ENCODE measurements at regions not wholly inside any gene's neighbourhood (a gene's known extent, or its start where the extent isn't known, plus 50 kb on each side); places are given as distances from the start of the nearest gene placed in this dataset.
"Not testable (repeated sequence)": the region's sequence is repeated elsewhere in the genome, so short reads cannot be mapped to it uniquely, and the experiment has no call there.

DNA sequence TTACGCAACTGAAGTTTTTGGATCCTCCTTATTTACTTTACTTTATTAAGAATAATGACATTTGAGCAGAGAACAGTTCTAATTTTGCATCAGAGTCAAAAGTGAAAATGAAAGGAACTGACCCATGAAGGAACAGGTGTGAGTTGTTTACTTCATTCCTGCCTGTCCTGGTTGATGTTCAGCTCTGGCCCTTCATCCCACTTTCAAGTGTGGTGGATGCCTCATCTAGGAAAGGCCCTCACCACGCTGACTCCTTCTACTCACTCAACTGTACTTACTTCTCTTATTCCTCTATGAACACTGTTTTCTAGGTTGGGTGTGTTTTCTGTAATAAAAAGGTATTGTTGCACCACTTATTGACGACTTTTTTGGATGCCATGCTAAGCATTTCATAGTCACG, 61.8 kb upstream of the PLEKHG4B start:
- Mint-ChIP-seq H3K27me3 (ENCODE audit: low read depth, poor library complexity) (peaks cover 78% of the 10 kb centered on the region), H3K4me3 (no peak overlapping the region), H3K9me3 (peaks cover 11% of the 10 kb centered on the region), H3K36me3 (ENCODE audit: low read depth) (no peaks in the 10 kb centered on the region), H3K27ac (no peak overlapping the region), H3K4me1 (no peaks in the 10 kb centered on the region)
- TF ChIP-seq, protein P1, sequence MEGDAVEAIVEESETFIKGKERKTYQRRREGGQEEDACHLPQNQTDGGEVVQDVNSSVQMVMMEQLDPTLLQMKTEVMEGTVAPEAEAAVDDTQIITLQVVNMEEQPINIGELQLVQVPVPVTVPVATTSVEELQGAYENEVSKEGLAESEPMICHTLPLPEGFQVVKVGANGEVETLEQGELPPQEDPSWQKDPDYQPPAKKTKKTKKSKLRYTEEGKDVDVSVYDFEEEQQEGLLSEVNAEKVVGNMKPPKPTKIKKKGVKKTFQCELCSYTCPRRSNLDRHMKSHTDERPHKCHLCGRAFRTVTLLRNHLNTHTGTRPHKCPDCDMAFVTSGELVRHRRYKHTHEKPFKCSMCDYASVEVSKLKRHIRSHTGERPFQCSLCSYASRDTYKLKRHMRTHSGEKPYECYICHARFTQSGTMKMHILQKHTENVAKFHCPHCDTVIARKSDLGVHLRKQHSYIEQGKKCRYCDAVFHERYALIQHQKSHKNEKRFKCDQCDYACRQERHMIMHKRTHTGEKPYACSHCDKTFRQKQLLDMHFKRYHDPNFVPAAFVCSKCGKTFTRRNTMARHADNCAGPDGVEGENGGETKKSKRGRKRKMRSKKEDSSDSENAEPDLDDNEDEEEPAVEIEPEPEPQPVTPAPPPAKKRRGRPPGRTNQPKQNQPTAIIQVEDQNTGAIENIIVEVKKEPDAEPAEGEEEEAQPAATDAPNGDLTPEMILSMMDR (IDR thresholded peaks at IDR 0.05): no peak
- DNase-seq: no peak

DNA sequence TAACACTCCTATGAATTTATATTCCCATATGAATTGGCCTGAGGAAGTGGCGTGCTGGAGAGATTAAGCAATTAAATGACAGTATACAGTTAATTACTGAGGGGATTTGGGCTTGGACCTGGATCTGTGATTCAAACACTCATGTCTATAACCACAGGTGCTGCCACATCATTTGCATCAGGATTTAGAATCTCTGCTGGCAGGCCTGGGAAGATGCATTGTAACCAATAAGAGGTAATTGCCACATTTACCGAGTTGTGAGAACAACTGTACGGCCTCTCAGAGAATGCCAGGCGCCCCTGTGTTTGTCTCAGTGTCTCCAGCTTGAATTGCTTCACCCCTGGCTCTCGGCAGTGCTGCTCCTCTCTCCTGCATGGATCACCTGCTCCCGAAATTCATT, 61.4 kb upstream of the PLEKHG4B start:
- Mint-ChIP-seq H3K9me3 (peaks cover 11% of the 10 kb centered on the region), H3K27me3 (ENCODE audit: low read depth, poor library complexity) (peaks cover 79% of the 10 kb centered on the region)
- H3K27ac Mint-ChIP-seq; DNase-seq; H3K36me3 Mint-ChIP-seq (ENCODE audit: low read depth); H3K4me1 Mint-ChIP-seq; H3K4me3 Mint-ChIP-seq: not testable (repeated sequence)

DNA sequence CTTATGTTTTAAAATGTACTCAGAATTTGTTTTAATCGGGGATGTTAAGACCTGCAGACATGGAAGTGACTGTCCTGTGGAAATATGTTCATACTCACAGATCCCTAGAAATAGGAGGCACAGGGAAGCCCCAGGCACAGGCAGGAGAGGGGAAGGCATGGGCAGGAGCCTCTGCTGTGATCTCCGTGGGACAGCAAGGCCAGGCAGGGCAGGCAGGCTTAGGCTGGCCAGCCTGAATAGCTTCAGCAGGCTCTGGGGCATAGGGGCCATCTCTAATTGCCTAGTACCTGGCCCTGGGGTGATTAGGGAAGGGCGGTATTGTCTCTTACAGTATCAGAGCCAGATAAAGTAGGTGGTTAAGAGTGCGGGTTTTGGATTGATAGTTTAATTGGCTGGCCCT, 59.8 kb upstream of the PLEKHG4B start:
- TF ChIP-seq, protein P1 (IDR thresholded peaks at IDR 0.05): no peak

DNA sequence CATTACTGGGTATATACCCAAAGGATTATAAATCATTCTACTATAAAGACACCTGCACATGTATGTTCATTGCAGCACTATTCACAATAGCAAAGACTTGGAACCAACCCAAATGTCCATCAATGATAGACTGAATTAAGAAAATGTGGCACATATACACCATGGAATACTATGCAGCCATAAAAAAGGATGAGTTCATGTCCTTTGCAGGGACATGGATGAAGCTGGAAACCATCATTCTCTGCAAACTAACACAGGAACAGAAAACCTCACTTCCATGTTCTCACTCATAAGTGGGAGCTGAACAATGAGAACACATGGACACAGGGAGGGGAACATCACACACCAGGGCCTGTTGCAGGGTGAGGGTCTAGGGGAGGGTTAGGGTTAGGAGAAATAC, 56.4 kb upstream of the PLEKHG4B start:
- H3K36me3 Mint-ChIP-seq (ENCODE audit: low read depth); H3K4me3 Mint-ChIP-seq; H3K9me3 Mint-ChIP-seq; H3K4me1 Mint-ChIP-seq; H3K27ac Mint-ChIP-seq; DNase-seq: not testable (repeated sequence)
- peaks cover 80% of the 10 kb centered on the region for H3K27me3 Mint-ChIP-seq (ENCODE audit: low read depth, poor library complexity)

More for the DNA sequence above, 59.8 kb upstream of the PLEKHG4B start:
- peaks cover 11% of the 10 kb centered on the region for H3K9me3 Mint-ChIP-seq
- no peak overlapping the region for H3K4me3 Mint-ChIP-seq
- DNase-seq: no peak
- peaks cover 79% of the 10 kb centered on the region for H3K27me3 Mint-ChIP-seq (ENCODE audit: low read depth, poor library complexity)
- no peak overlapping the region for H3K27ac Mint-ChIP-seq
- H3K36me3 Mint-ChIP-seq (ENCODE audit: low read depth): no peaks in the 10 kb centered on the region
- no peaks in the 10 kb centered on the region for H3K4me1 Mint-ChIP-seq

DNA sequence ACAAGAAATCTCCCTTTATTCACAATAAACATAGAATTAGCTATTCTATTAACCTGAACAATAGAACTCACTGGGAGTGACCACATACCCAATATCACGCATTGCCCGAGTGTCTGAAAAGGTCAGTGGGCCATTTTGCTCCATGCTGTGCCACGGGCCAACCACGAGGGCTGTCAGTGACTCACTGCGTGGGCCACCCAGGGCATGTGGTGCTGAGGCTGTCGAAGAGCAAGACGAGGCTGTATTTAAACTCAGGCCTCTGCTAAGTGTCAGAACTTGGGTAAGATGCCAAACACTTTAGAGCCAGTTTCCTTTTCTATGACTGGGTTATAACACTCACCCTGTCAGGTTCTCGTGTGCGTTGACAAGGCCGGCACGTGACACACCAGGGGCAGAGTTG, 54.8 kb upstream of the PLEKHG4B start:
- DNase-seq; H3K27ac Mint-ChIP-seq; H3K36me3 Mint-ChIP-seq (ENCODE audit: low read depth); H3K9me3 Mint-ChIP-seq; H3K4me1 Mint-ChIP-seq; H3K4me3 Mint-ChIP-seq: not testable (repeated sequence)
- H3K27me3 Mint-ChIP-seq (ENCODE audit: low read depth, poor library complexity): peaks cover 80% of the 10 kb centered on the region

DNA sequence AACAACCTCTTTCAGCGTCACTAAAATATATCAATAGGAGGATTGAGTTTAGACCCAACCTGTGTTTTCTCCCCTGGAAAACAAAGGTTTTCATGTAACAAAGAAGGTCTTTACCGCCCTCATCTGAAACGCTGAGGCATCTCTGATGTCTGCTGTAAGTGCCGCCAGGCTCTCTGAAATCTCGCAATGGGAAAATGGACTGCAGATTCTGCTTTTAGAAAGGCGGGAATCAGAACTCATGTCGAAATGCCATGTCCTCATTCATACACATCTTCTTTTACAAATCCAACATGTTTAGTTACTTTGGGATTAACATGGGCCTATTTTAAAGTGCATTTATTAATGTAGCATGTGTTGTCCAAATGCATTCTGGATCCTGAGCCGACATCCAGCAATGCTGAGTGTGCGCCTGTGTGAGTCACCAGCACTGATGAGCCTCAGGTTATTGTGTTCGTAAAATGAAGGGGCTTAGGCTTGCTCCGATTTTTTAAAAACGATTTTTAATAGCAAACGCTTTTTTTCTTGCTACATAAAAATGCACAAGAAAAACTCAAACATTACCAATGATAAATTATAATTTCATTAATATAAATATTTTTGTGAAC, 51.9 kb upstream of the PLEKHG4B start:
- DNase-seq: no peak
- TF ChIP-seq, protein P1 (IDR thresholded peaks at IDR 0.05): no peak
- no peaks in the 10 kb centered on the region for H3K36me3 Mint-ChIP-seq (ENCODE audit: low read depth)
- no peak overlapping the region for H3K4me3 Mint-ChIP-seq
- no peaks in the 10 kb centered on the region for H3K4me1 Mint-ChIP-seq
- no peak overlapping the region for H3K27ac Mint-ChIP-seq
- H3K9me3 Mint-ChIP-seq: no peaks in the 10 kb centered on the region
- H3K27me3 Mint-ChIP-seq (ENCODE audit: low read depth, poor library complexity): peaks cover 83% of the 10 kb centered on the region

Data from nephron progenitor cell (in vitro differentiated cells).